WERI-Rb-1 (cell line): ENCODE measurements at regions not wholly inside any gene's neighbourhood (a gene's known extent, or its start where the extent isn't known, plus 50 kb on each side); places are given as distances from the start of the nearest gene placed in this dataset.

Experiments used
- DNase-seq: peaks from one replicate; pipeline ENCODE4 v3.0.0-alpha.2; 2020
- H3K27ac ChIP-seq: fragments of 250-450 bp; sonication (Bioruptor Pico); 2 replicates; pipeline ENCODE4 v1.5.1; 2020; ENCODE audit warnings: mild to moderate bottlenecking, moderate library complexity
- H3K27me3 ChIP-seq: fragments of 250-450 bp; sonication (Bioruptor Pico); 2 replicates; pipeline ENCODE4 v1.5.1; 2021; ENCODE audit warnings: mild to moderate bottlenecking, low read depth, moderate library complexity; ENCODE audit not compliant: insufficient read depth, severe bottlenecking
- H3K36me3 ChIP-seq: fragments of 250-450 bp; sonication (Bioruptor Pico); 2 replicates; pipeline ENCODE4 v1.5.1; 2020; ENCODE audit warnings: mild to moderate bottlenecking, moderate library complexity
- H3K4me3 ChIP-seq: 2 replicates; pipeline ENCODE4 v1.5.1; 2011; ENCODE audit warnings: low read depth, mild to moderate bottlenecking, control low read depth, low read length
- H3K9me3 ChIP-seq: fragments of 250-450 bp; sonication (Bioruptor Pico); 2 replicates; pipeline ENCODE4 v1.5.1; 2021; ENCODE audit warnings: mild to moderate bottlenecking, moderate library complexity; ENCODE audit not compliant: severe bottlenecking
- TF ChIP-seq, protein P1 (sequence below): IDR thresholded peaks from 2 replicates; pipeline ENCODE4 v1.5.1; 2011; ENCODE audit warnings: low read depth, mild to moderate bottlenecking, control low read depth, inconsistent platforms, low read length

DNA sequence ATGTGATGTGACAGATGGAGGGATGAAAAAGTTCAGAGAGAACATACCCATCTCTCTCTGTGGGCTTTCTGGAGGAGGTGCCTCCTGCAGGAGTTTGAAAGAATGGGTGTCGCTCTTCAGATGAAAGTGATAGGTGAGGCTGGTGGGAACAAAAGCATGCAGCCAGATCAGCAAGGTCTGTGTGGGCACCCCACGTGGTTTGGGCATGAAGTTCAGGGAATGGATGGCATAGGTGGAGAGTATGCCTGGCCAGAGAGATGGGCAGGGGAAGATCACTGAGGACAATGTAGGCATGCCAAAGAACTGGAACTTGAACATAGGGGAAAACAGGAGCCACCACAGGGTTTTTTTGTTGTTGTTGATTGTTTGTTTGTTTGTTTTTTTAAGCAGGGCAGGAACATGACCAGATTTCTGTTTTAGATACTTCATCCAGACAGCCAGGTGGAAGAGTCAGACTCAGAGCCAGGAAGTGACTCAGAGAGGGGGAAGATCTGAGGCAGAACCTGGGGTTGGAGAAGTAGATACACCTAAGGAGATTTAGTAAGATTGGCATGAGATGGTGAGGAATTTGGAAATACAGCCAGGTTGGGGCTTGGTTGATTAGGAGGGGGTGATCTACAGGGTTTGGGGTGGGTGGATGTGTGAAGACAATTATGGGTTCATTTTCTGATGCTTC lies 64.8 kb upstream of the CLSTN2 start:
- Histone ChIP-seq H3K27ac (no peak overlapping the region), H3K27me3 (no peaks in the 10 kb centered on the region), H3K4me3 (no peak overlapping the region), H3K9me3 (peaks cover 4% of the 10 kb centered on the region), H3K36me3 (no peaks in the 10 kb centered on the region)
- DNase-seq, result no peak
- TF ChIP-seq, protein P1, sequence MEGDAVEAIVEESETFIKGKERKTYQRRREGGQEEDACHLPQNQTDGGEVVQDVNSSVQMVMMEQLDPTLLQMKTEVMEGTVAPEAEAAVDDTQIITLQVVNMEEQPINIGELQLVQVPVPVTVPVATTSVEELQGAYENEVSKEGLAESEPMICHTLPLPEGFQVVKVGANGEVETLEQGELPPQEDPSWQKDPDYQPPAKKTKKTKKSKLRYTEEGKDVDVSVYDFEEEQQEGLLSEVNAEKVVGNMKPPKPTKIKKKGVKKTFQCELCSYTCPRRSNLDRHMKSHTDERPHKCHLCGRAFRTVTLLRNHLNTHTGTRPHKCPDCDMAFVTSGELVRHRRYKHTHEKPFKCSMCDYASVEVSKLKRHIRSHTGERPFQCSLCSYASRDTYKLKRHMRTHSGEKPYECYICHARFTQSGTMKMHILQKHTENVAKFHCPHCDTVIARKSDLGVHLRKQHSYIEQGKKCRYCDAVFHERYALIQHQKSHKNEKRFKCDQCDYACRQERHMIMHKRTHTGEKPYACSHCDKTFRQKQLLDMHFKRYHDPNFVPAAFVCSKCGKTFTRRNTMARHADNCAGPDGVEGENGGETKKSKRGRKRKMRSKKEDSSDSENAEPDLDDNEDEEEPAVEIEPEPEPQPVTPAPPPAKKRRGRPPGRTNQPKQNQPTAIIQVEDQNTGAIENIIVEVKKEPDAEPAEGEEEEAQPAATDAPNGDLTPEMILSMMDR, result no peak

DNA sequence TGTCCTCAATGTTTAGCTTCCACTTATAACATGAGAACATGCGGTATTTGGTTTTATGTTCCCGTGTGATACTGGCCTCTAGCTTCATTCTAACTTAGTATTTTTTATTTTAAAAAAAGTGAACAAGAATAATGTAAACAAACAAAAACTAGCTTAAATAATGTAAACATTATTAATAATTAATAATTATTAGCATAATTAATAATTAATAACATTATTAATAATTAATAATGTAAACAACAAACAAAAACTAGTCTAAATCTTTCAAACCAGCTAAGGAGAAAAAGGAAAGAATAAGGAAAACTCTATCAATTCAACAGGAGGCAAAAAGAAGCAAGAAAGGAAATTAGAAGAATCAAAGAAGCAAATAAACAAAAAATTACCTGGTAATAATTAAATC lies 66.2 kb upstream of the CLSTN2 start:
- DNase-seq, result no peak
- H3K36me3 ChIP-seq, result no peaks in the 10 kb centered on the region
- H3K27ac ChIP-seq, result no peak overlapping the region
- no peaks in the 10 kb centered on the region for H3K27me3 ChIP-seq
- H3K4me3 ChIP-seq, result no peak overlapping the region
- TF ChIP-seq, protein P1, result no peak
- peaks cover 4% of the 10 kb centered on the region for H3K9me3 ChIP-seq

DNA sequence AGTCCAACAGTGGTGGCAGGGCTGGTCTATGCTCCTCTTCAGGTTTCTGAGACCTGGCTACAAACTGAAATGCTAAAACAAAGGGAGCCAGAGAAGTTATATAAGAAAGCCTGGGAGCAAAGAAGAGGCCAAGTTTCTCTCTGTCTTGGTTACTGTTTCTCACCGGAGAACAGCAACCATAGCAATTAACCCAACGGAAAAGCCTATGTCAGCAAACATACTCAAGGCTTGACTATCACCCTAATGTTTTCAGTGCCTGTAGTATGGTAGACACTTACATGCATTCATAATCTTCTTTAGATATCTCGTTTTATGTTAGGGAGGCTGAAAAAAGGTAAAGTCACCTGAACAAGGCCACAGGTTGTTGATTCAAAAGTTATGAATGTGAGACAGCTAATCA lies 86.3 kb upstream of the CLSTN2 start:
- Histone ChIP-seq H3K27ac (no peak overlapping the region), H3K4me3 (no peak overlapping the region), H3K36me3 (no peaks in the 10 kb centered on the region), H3K27me3 (no peaks in the 10 kb centered on the region), H3K9me3 (no peaks in the 10 kb centered on the region)
- TF ChIP-seq, protein P1, result no peak
- no peak for DNase-seq

DNA sequence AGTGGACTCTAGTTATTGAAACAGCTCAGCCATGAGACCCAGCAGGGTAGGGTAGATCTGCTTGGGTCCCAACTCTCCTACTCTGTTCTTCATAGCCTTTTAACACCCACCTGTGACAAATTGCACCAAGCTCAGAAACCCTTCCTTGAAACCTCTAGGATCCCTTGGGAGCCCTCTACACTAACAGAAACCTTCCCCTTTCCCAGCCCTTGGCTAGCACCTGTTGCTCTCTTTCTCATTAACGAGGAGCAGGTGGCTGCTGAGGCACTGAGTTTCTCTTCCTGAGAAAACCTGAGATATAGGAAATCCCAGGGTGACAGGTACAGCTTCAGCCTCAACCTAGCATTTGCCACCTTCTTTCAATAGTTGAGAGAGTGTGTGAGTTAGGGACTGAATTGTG lies 88.3 kb upstream of the CLSTN2 start:
- H3K36me3 ChIP-seq, result no peaks in the 10 kb centered on the region
- no peaks in the 10 kb centered on the region for H3K9me3 ChIP-seq
- H3K27me3 ChIP-seq, result no peaks in the 10 kb centered on the region
- H3K4me3 ChIP-seq, result no peak overlapping the region
- TF ChIP-seq, protein P1, result no peak
- no peak overlapping the region for H3K27ac ChIP-seq
- DNase-seq, result no peak

DNA sequence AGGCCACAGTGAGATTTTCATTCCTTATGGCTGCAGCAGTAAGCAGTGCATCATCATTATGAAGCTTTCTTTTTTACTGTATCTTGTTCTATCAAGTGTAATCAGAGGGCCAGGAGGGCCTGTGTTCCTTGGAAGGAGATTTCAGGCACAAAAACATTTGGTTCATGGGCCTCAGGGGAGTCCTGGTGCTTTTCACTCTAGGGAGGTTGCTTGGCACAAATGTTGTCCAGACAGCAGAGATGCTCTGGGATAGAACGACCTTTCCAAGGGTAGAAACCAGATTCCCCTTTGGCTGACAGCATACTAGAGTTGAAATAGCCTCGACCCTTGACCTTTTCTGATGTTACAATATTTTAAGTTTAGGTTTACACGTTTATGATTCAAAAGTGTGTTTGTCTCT lies 95.3 kb upstream of the CLSTN2 start:
- Histone ChIP-seq H3K27me3 (no peaks in the 10 kb centered on the region), H3K4me3 (no peak overlapping the region), H3K36me3 (no peaks in the 10 kb centered on the region), H3K9me3 (no peaks in the 10 kb centered on the region), H3K27ac (no peak overlapping the region)
- TF ChIP-seq, protein P1, result no peak
- no peak for DNase-seq

DNA sequence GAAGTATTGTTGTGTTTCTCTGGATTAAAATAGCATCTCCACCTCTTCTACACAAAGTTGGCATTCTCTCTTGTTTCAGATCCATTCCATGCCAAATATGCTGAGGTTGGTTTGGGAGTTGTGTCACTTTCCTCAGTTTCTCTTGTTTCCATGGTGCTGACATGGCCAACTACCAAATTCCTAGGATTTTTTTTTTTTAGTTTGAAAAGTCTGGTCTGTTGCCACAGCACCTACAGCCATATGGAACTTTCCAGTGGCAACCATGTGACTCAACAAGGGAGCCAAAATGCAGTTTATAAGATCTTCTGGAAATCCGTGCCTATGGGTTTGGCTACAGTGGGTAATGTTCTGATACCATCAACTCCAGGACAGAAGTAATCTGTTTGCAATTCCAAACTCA lies 96.0 kb upstream of the CLSTN2 start:
- no peak overlapping the region for H3K27ac ChIP-seq
- H3K4me3 ChIP-seq, result no peak overlapping the region
- H3K9me3 ChIP-seq, result no peaks in the 10 kb centered on the region
- no peak for DNase-seq
- H3K36me3 ChIP-seq, result no peaks in the 10 kb centered on the region
- H3K27me3 ChIP-seq, result no peaks in the 10 kb centered on the region
- TF ChIP-seq, protein P1, result no peak
